H54 (cell line): ENCODE measurements at regions not wholly inside any gene's neighbourhood (a gene's known extent, or its start where the extent isn't known, plus 50 kb on each side); places are given as distances from the start of the nearest gene placed in this dataset.

Source experiments
- DNase-seq: peaks from one replicate; pipeline ENCODE4 v3.0.0; 2011; ENCODE audit warnings: low spot score, mixed read lengths; ENCODE audit not compliant: insufficient read length
- FAIRE-seq: peaks from 3 replicates; lab custom pipeline; 2011; peaks lifted over from hg19 to GRCh38; lab: Jason Lieb, UNC
- POLR2A ChIP-seq: IDR thresholded peaks from 2 replicates; pipeline ENCODE4 v1.6.1; 2011; ENCODE audit warnings: low read depth, mild to moderate bottlenecking, low read length

DNA sequence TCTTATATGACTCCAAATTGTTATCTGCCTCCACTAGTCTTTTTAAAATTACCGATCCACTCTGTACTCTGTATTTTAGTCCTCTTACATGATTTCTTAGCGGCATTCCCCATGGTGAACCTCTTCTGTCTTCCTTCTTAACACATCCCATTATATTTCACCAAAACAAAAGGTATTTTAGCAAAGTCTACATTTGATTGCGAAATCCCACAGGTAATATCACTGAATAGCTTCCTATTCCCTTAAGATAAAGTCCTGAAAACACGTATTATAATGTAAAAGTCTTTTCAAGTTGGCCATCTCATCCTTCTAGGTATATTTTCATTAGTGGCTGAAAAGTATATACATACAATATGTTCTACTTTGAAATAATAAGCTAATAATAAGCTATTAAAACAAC is 2016.0 kb upstream of the IGFBP7 start:
- TF ChIP-seq POLR2A: no peak
- DNase-seq (no peak), FAIRE-seq (no peak)

DNA sequence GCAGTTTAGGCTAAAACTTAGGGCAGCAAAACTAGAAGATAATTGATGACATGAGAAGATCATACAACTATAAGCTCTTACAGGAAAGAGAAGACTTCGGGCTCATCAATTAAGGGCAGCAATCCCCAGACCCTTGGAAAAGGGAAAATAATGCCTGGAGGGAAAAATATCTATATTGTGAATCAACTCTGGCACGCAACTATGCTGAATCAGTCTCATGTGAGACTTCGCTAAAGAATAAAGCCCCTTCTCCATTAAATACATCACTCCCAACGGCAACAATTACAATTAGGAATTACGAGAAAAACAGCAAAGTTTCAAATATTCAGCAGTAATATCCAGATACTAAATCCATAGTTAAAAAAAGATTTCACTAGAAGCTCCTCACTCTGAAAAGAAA is 2016.8 kb upstream of the IGFBP7 start:
- TF ChIP-seq POLR2A: no peak
- FAIRE-seq (no peak), DNase-seq (no peak)

DNA sequence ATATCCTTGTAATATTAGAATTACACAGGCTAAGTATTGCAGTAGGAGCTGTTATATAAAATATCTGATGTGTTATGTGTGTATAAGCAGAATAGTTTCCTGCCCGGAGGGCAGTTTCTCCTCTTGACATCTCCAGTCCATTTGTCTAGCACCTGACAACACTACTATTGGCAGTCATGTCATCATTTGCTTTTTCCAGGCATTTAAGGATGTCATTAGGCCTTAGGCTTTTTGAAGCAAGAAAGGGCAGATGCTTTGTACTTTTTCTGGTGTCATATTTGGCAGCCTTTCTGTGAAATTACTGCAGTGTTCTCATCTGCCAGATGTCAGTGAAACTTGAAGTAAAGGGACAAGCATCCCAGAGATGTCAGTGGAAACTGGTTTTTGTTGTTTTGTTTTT is 2017.6 kb upstream of the IGFBP7 start:
- DNase-seq (no peak), FAIRE-seq (no peak)
- no peak for TF ChIP-seq POLR2A

DNA sequence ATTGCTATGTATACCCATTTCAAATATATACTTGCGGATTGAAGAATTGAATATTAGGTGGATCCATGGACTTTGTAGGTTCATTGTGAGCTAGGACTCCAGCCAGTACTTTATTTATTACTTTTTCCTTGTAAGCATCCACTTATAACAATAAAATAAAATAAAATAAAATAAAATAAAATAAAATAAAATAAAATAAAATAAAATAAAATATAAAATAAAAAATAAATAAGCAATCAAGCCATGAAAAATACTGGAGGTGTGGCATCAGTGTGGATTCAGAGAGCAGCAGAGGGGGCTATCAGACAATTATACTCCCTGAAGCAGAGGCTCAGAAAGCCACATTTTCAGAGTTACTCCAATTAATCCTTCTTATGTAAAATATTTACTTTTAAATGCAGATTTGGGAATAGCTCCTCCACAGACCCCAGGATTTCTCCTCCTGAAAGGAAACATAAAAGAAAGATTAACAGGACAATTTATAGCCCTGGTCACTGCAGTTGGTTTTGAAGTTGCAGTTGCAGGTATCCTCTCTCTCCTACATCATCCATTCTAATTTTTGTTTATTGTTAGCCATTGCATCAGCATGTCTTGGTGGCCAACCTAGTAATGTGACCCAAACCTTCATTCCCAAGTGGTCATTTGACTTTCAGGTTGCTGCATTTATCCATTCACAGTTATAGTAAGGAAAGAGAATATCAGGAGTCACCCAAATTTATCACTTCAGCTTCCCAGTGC is 2025.2 kb upstream of the IGFBP7 start:
- FAIRE-seq: no peak
- no peak for TF ChIP-seq POLR2A
- DNase-seq: no peak

DNA sequence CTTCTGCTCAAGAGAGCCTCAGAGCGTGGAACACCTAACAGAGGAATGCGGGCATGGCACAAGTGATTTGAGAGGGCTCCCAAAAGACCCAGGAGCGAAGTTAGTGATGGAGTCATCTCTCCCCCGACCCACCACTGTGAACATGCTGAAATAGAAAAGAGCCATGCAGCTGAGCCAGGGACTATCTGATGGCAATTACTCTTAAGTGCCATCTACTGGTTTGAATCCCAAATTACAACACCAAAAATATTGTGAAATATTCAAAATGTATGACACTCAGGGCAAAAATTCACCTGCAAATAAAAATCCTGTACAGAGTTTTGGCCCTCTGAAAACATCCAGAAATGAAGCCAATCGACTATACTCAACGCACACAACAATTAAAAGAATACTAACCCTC is 2038.9 kb upstream of the ADGRL3 start:
- DNase-seq (no peak), FAIRE-seq (no peak)
- TF ChIP-seq POLR2A: no peak

DNA sequence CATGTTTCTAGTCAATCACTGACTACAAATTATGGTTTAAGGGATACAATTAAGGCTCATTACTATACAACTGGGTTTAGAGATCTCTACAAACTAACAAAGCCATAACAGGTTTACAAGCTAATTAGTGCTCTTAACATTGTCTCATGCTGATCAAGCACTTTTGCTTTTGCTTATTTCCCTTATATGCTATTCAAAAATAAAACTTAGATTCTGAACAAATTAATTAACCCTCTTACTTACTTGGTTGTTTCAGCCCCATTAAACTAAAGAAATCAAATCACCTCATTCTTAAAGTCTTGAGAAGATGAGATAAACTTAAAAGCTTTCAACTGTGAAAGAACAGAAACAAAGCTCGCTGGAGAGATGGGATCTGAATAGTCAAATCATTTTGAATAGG is 2024.5 kb upstream of the ADGRL3 start:
- no peak for TF ChIP-seq POLR2A
- FAIRE-seq: no peak
- DNase-seq: no peak

DNA sequence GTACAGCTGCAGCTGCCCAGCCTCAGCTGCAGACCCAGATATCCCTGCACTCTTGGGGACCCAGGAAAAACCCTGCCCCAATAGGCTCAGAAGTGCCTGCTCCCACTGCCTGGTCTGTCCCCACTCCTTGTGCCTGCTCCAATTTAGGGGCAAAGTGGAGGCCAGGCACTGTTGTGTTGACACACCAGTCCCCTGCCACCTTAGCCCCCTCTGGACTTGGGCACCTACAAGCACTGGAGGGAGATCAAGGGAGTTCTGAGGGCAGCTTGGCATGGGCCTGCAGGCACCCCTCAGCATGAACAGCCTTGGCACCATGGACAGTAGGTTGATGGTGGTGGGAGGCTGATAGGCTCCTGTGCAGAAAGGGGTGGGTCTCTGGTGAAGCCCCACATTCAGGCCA is 2020.8 kb upstream of the ADGRL3 start:
- no peak for TF ChIP-seq POLR2A
- FAIRE-seq: no peak
- DNase-seq: no peak

DNA sequence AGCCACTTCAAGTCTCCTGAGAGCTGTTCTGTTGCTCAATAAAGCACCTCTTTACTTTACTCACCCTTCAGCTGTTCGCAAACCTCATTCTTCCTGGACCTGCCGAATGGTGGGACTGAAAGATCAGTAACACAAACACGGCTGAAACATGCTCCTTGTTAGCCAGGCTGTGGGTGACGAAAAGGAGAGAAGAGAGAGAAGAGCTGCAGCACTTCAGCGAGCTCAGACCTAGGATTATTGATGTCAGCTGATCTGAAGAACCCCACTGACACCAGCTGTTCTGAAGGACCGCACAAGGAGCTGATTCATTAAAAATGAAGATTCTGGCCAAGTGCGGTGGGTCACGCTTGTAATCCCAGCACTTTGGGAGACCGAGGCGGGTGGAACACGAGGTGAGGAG is 2020.0 kb upstream of the ADGRL3 start:
- FAIRE-seq (no peak), DNase-seq (no peak)
- TF ChIP-seq POLR2A: no peak

DNA sequence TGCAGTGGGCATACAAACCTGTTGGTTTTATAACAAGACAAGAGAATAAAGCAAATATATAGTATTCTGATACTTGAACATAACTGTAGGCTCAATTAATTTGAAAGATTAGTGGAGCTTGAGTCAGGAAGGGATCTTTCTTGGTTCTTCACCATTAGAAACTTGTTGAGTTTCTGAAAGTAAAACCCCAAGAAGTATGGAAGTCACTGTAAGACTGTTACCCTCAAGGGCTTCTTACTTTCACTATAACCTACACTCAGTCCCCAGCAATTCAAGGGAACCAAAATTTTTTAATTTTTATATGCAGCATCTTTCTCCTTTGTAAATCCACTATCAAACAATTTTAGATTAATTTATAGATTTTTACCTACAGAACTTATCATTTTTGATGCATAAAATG is 2019.2 kb upstream of the ADGRL3 start:
- DNase-seq (no peak), FAIRE-seq (no peak)
- TF ChIP-seq POLR2A: no peak

DNA sequence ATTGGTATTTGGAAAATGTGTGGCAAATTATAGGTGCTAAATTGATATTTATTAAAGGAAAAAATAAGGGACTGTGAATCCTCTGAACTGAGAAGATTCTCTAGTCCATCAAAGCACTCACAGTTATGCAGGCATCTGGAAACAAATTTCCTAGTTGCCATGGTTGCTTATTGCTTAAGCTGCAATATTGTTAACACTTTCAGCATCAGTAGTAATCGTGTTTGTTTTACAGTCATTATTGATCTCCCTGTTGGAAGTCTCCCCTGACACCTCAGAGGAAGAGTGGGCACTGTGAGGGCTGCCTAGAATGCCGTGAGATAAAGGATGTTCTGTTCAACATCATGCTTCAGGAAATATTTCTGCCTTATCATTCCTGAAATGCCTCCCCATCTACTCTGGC is 2004.3 kb upstream of the ADGRL3 start:
- no peak for DNase-seq
- no peak for TF ChIP-seq POLR2A
- no peak for FAIRE-seq

DNA sequence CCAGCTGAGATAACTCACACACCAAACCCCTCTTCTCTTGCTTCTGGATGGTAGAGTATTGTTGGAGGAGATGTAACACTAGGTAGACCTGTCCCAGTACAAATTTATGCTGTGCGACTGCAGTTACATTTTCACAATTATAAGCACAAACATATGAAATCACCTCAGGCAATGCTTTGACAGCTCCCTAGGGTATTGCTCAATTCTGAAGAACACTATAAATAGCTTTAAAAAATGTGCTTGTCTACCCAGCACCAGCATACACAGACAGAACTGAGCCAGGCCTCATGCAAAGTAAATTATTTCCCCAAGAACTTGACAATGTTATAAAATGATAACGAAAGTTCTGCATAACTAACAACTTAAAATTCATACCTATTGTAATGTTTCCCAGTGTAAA is 1999.1 kb upstream of the ADGRL3 start:
- no peak for TF ChIP-seq POLR2A
- FAIRE-seq (no peak), DNase-seq (no peak)

DNA sequence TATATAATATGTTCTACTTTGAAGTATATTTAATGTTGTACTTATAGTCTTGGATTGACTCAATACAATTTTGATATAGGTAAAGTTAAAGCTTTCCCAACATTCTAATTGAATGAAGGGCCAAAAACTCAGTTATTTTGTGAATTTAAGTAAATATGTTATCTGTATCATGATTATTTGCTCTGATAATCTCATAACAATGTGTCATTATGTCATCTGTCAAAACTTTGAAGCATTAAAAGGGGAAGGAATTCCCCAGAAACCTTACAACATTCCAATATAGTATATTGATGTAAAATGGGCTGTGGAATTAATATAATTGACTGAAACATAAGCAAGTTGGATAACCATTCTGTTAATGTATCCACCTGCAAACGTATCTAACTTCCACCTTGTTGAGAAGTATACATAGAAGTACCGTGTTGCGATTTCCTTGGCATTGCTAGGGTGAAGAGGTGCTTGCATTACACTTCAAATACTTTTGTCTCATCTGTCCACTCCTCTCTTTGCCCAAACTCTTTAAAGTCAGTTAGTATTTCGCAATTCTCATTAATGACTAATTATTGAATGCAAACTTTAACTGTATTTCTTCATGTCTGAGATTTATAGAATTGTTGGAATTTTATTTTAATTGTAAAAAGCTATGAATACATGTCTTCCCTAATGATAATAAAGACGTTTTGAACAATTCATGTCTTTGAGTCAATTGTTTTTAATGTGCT is 1982.1 kb upstream of the ADGRL3 start:
- DNase-seq (no peak), FAIRE-seq (no peak)
- no peak for TF ChIP-seq POLR2A

DNA sequence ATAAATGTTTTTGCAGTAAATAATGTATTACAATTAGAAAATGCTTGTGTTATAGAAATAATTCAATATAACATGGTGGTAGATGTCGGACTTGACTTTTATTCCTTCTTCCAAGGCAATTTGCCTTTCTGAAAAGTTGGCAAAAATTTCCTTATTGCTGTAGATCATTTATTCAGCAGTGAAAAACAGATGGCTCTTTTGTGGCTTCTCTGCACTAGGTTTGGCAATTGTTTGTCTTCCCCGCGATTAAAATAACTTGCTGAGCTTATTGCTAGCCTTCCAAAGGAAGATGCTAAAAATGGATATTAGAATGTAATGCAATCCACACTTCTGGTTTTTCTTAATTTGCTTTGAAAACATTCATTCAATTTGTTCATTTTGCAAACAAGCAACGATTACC is 1977.9 kb upstream of the ADGRL3 start:
- DNase-seq (no peak), FAIRE-seq (no peak)
- TF ChIP-seq POLR2A: no peak

DNA sequence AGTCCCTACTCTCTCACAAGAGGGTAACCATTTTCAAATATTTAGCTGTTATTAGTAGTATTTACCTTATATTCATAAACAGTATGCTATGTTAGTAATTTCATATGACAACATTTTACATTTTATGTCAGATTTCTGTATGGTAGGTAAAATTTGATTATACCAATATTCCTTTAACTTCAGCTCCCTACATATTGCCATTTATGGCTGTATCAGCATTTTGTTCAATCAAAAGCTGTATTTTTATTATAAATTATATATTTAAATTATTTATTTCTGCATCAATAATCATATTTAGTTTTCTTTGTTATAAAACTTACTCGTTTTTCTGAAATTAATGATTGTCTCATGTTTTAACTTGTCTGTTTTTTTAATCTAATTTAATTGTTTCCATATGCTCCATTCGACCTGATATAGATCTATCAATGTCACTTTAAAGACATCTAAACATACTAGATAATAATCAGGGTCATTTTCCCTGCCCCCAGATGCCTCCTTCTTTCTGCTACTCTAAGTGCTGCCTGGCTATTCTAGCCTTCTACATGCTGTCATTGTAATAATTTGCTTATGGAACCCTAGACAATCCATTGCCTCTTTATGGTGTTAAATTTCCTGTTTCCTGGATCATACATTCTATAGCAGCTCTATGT is 1976.7 kb upstream of the ADGRL3 start:
- no peak for TF ChIP-seq POLR2A
- DNase-seq: no peak
- no peak for FAIRE-seq

DNA sequence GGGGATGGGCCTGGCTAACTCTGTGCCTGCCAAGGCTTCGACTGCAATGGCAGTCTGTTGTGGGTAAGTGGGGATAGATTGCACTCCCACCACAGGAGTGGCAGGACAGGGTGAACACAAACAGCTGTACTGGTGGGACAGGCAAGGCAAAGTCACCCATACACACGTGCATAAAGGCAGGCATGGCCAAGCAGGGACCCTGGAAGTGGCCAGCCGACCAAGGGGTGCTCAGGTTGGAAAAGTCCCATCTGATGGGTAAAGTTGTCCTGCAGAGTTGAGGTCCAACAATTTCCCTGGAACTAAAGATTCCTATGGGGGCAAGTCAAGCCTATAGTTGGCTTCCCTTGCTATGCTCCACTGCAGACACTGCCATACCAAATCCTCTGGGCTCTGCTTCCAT is 1961.9 kb upstream of the ADGRL3 start:
- no peak for TF ChIP-seq POLR2A
- FAIRE-seq (no peak), DNase-seq (no peak)

DNA sequence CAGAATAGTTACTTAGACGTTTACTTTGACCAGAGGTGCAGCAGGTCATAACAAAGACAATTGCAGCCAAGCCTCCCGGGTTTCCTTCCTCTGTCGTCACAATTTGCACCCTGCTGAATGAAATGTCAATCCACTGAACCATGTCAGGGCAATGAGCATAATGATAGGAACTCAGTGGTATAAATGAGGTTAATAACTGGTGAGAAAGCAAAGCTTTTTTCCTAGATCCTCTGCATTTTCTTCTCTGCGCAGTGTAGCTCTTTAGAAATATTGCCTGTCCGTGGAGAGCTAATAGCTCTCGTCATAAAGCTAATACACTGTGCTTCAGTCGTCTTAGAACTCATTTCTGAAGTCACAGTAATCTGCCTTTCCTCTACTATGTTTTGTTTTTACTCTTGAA is 1960.1 kb upstream of the ADGRL3 start:
- FAIRE-seq (no peak), DNase-seq (no peak)
- no peak for TF ChIP-seq POLR2A
